Calu3 (cell line): ENCODE measurements at regions not wholly inside any gene's neighbourhood (a gene's known extent, or its start where the extent isn't known, plus 50 kb on each side); places are given as distances from the start of the nearest gene placed in this dataset.

ENCODE experiments used
- BruUV-seq: library from RNA; stranded (reverse); fragments of 400-500 nt; replicated peaks from 2 replicates; lab custom pipeline; 2021; lab: Mats Ljungman, UMichigan
- CTCF ChIA-PET: fragments of 300-600 bp; sonication (Branson Sonifier 250); formaldehyde crosslinking; loops from one replicate; lab custom pipeline; 2022; ENCODE audit warnings: antibody characterized with exemption; lab: Charles Lee
- DNase-seq: peaks from one replicate; pipeline ENCODE4 v3.0.0; 2022
- H3K27ac Mint-ChIP-seq: one replicate; pipeline ENCODE4 v1.8.0; 2022; ENCODE audit warnings: mixed read lengths; ENCODE audit not compliant: unreplicated experiment
- H3K27me3 Mint-ChIP-seq: one replicate; pipeline ENCODE4 v1.8.0; 2022; ENCODE audit warnings: mixed read lengths; ENCODE audit not compliant: unreplicated experiment
- H3K36me3 Mint-ChIP-seq: one replicate; pipeline ENCODE4 v1.8.0; 2022; ENCODE audit warnings: mild to moderate bottlenecking, moderate library complexity, mixed read lengths; ENCODE audit not compliant: insufficient read depth, unreplicated experiment
- H3K4me1 Mint-ChIP-seq: one replicate; pipeline ENCODE4 v1.8.0; 2022; ENCODE audit warnings: mild to moderate bottlenecking, low read depth, mixed read lengths; ENCODE audit not compliant: unreplicated experiment
- H3K4me3 Mint-ChIP-seq: one replicate; pipeline ENCODE4 v1.8.0; 2022; ENCODE audit warnings: mild to moderate bottlenecking, low read depth, moderate library complexity, mixed read lengths; ENCODE audit not compliant: unreplicated experiment
- H3K9me3 Mint-ChIP-seq: one replicate; pipeline ENCODE4 v1.8.0; 2022; ENCODE audit warnings: low read depth, mixed read lengths; ENCODE audit not compliant: unreplicated experiment
- CTCF ChIP-seq: fragments of 200-600 bp; IDR thresholded peaks from one replicate; pipeline ENCODE4 v1.8.0; 2022; ENCODE audit warnings: antibody characterized with exemption; ENCODE audit not compliant: unreplicated experiment
- intact Hi-C: fragments of 100-400 bp; cut with micrococcal nuclease; formaldehyde crosslinking; loops from one replicate; pipeline ENCODE4 v1.10.0; 2022; ENCODE audit not compliant: unreplicated experiment

GRCh38 chr13:109480011-109480955, 306.1 kb downstream of the IRS2 start:
- intact Hi-C loops: no loop called here
- CTCF ChIA-PET: no interaction called here
- H3K9me3 Mint-ChIP-seq: no peaks in the 10 kb centered on the region
- BruUV-seq: no TSS peak
- H3K4me3 Mint-ChIP-seq: no peak overlapping the region
- H3K4me1 Mint-ChIP-seq: no peaks in the 10 kb centered on the region
- H3K36me3 Mint-ChIP-seq: no peaks in the 10 kb centered on the region
- no peak for DNase-seq
- H3K27ac Mint-ChIP-seq: no peak overlapping the region
- no peaks in the 10 kb centered on the region for H3K27me3 Mint-ChIP-seq
- no peak for TF ChIP-seq CTCF

GRCh38 chr13:109479534-109479933, 306.8 kb downstream of the IRS2 start:
- no peaks in the 10 kb centered on the region for H3K4me1 Mint-ChIP-seq
- CTCF ChIA-PET: no interaction called here
- H3K9me3 Mint-ChIP-seq: no peaks in the 10 kb centered on the region
- intact Hi-C loops: no loop called here
- no peaks in the 10 kb centered on the region for H3K36me3 Mint-ChIP-seq
- H3K27ac Mint-ChIP-seq: no peak overlapping the region
- no TSS peak for BruUV-seq
- H3K27me3 Mint-ChIP-seq: no peaks in the 10 kb centered on the region
- no peak overlapping the region for H3K4me3 Mint-ChIP-seq
- no peak for TF ChIP-seq CTCF
- DNase-seq: no peak

DNA sequence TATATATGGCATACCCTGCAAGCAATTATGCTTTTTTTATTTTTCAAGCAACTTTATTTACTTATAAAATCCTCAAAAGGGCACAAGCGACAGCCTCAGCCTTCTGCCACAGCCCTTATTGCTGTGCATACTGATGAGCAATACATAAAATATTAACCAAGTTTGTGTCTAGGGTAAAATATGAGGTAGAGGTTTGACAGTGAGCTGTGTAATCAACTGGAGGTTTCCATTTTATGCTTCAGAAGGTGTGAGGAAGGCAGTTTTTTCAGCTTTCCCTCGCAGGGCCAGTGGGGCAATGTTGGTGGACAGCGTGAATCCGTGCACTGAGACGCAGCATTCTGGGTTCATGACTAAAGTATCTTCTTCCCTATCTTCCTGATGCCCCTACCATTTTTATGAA, 310.4 kb downstream of the IRS2 start:
- no peak for DNase-seq
- no peak overlapping the region for H3K4me3 Mint-ChIP-seq
- H3K9me3 Mint-ChIP-seq: no peaks in the 10 kb centered on the region
- no peaks in the 10 kb centered on the region for H3K27me3 Mint-ChIP-seq
- H3K27ac Mint-ChIP-seq: no peak overlapping the region
- H3K36me3 Mint-ChIP-seq: no peaks in the 10 kb centered on the region
- intact Hi-C loops: no loop called here
- H3K4me1 Mint-ChIP-seq: no peaks in the 10 kb centered on the region
- CTCF ChIA-PET: no interaction called here
- no peak for TF ChIP-seq CTCF
- no TSS peak for BruUV-seq

DNA sequence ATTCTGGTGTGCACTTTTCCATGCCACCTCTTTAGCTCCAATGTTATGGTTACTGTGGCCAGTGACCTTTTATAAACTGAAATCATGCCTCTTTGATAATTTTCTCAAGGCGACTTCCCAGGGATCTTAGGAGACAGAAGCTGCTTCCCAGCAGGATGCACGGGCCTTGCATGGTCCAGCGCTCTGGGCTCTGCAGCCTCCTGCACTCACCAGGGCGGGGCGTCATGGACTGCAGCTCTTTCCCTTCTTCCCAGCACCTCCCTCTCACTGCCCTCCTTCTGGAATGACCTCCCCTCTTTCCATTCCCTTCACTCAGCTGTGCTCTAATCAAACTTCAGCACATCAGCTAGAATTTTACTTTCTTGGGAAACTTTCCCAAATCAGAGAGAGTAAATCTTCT, 318.3 kb downstream of the IRS2 start:
- no TSS peak for BruUV-seq

More for the DNA sequence above, 318.3 kb downstream of the IRS2 start:
- H3K27me3 Mint-ChIP-seq: no peaks in the 10 kb centered on the region
- no peak overlapping the region for H3K4me3 Mint-ChIP-seq
- DNase-seq: no peak
- H3K36me3 Mint-ChIP-seq: no peaks in the 10 kb centered on the region
- CTCF ChIA-PET: no interaction called here
- intact Hi-C loops: no loop called here
- no peaks in the 10 kb centered on the region for H3K4me1 Mint-ChIP-seq
- no peaks in the 10 kb centered on the region for H3K9me3 Mint-ChIP-seq
- TF ChIP-seq CTCF: no peak
- no peak overlapping the region for H3K27ac Mint-ChIP-seq
